ENCODE measurements at regions not wholly inside any gene's neighbourhood (a gene's known extent, or its start where the extent isn't known, plus 50 kb on each side); places are given as distances from the start of the nearest gene placed in this dataset.

GRCh38 chr5:20660588-20660987 is 672.6 kb upstream of the CDH18 start:
- no peak for TF ChIP-seq POLR2AphosphoS5 (IDR thresholded peaks at IDR 0.05)
- H3K4me1 ChIP-seq: no peaks in the 10 kb centered on the region
- no peaks in the 10 kb centered on the region for H3K27me3 ChIP-seq
- H3K36me3 ChIP-seq: no peaks in the 10 kb centered on the region
- WGBS, 2 donors: 85 to 90% methylated on average over 3 of the region's 3 CpGs
- H3K4me3 ChIP-seq: no peak overlapping the region
- H3K27ac ChIP-seq: no peak overlapping the region
- DNase-seq: no peak
- intact Hi-C loops (cut with DNase I): no loop called here
- no peaks in the 10 kb centered on the region for H3K9me3 ChIP-seq

DNA sequence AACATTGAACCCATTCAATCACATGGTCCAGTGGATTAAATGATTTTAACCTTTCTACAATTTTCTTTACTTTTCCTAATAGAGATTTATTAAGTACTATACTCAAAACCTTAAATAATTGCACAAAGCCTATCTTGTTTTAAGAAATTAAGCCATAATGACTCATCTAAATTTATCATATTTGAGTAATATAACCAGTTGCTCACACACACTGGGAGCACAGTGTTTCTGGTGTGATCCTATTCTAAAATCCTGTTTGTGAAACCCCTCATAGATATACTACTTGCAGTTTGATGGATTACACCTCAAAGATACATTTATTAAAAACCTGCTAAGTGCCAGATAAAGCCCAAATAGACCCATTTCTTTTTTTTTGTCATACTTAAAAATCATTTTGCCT is 668.3 kb upstream of the CDH18 start:
- Histone ChIP-seq H3K9me3 (no peaks in the 10 kb centered on the region), H3K36me3 (no peaks in the 10 kb centered on the region), H3K27me3 (no peaks in the 10 kb centered on the region), H3K27ac (no peak overlapping the region), H3K4me1 (no peaks in the 10 kb centered on the region), H3K4me3 (no peak overlapping the region)
- intact Hi-C loops (cut with DNase I): no loop called here
- TF ChIP-seq EP300 (IDR thresholded peaks at IDR 0.05): no peak
- no peak for TF ChIP-seq POLR2A (IDR thresholded peaks at IDR 0.05)
- no peak for TF ChIP-seq POLR2AphosphoS5 (IDR thresholded peaks at IDR 0.05)
- TF ChIP-seq, protein P1, sequence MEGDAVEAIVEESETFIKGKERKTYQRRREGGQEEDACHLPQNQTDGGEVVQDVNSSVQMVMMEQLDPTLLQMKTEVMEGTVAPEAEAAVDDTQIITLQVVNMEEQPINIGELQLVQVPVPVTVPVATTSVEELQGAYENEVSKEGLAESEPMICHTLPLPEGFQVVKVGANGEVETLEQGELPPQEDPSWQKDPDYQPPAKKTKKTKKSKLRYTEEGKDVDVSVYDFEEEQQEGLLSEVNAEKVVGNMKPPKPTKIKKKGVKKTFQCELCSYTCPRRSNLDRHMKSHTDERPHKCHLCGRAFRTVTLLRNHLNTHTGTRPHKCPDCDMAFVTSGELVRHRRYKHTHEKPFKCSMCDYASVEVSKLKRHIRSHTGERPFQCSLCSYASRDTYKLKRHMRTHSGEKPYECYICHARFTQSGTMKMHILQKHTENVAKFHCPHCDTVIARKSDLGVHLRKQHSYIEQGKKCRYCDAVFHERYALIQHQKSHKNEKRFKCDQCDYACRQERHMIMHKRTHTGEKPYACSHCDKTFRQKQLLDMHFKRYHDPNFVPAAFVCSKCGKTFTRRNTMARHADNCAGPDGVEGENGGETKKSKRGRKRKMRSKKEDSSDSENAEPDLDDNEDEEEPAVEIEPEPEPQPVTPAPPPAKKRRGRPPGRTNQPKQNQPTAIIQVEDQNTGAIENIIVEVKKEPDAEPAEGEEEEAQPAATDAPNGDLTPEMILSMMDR (IDR thresholded peaks at IDR 0.05): no peak
- DNase-seq: no peak

GRCh38 chr5:20655211-20655610 is 667.2 kb upstream of the CDH18 start:
- Histone ChIP-seq H3K4me3 (no peak overlapping the region), H3K36me3 (no peaks in the 10 kb centered on the region), H3K4me1 (no peaks in the 10 kb centered on the region), H3K27me3 (no peaks in the 10 kb centered on the region), H3K27ac (no peak overlapping the region), H3K9me3 (no peaks in the 10 kb centered on the region)
- no peak for TF ChIP-seq POLR2A (IDR thresholded peaks at IDR 0.05)
- no peak for TF ChIP-seq EP300 (IDR thresholded peaks at IDR 0.05)
- TF ChIP-seq, protein P1 (IDR thresholded peaks at IDR 0.05): no peak
- WGBS, 2 donors: 76 to 86% methylated on average over 4 of the region's 4 CpGs
- intact Hi-C loops (cut with DNase I): no loop called here
- no peak for DNase-seq

GRCh38 chr5:20654746-20655145 is 666.7 kb upstream of the CDH18 start:
- no peak for DNase-seq
- Histone ChIP-seq H3K9me3 (no peaks in the 10 kb centered on the region), H3K27me3 (no peaks in the 10 kb centered on the region), H3K36me3 (no peaks in the 10 kb centered on the region), H3K4me1 (no peaks in the 10 kb centered on the region), H3K27ac (no peak overlapping the region), H3K4me3 (no peak overlapping the region)
- 54 to 71% methylated on average over 2 of the region's 2 CpGs for WGBS, 2 donors
- TF ChIP-seq EP300 (IDR thresholded peaks at IDR 0.05) (no peak), POLR2A (IDR thresholded peaks at IDR 0.05) (no peak), POLR2AphosphoS5 (IDR thresholded peaks at IDR 0.05) (no peak)
- TF ChIP-seq, protein P1 (IDR thresholded peaks at IDR 0.05): no peak
- intact Hi-C loops (cut with DNase I): no loop called here

GRCh38 chr5:20654033-20654432 is 666.0 kb upstream of the CDH18 start:
- no peak for TF ChIP-seq POLR2AphosphoS5 (IDR thresholded peaks at IDR 0.05)
- TF ChIP-seq EP300 (IDR thresholded peaks at IDR 0.05): no peak
- TF ChIP-seq, protein P1 (IDR thresholded peaks at IDR 0.05): no peak
- TF ChIP-seq POLR2A (IDR thresholded peaks at IDR 0.05): no peak
- peaks cover 0 to 2% (median 0%) of the 10 kb centered on the region in 4 donors for H3K9me3 ChIP-seq
- DNase-seq: no peak
- WGBS, 2 donors: 86% methylated on average over 2 of the region's 2 CpGs
- no peak overlapping the region for H3K27ac ChIP-seq
- H3K36me3 ChIP-seq: no peaks in the 10 kb centered on the region
- H3K4me1 ChIP-seq: no peaks in the 10 kb centered on the region
- intact Hi-C loops (cut with DNase I): no loop called here
- H3K4me3 ChIP-seq: no peak overlapping the region
- no peaks in the 10 kb centered on the region for H3K27me3 ChIP-seq
